Mesenchymal stem cell (in vitro differentiated cells and primary cell): ENCODE measurements at regions not wholly inside any gene's neighbourhood (a gene's known extent, or its start where the extent isn't known, plus 50 kb on each side); places are given as distances from the start of the nearest gene placed in this dataset.
A peak's percentile ranks its signal among the peaks of the same experiment; 100 is the strongest.

Source experiments
- DNase-seq: peaks from one replicate; pipeline ENCODE4 v3.0.0-alpha.2; 2013
- H2AFZ ChIP-seq: one replicate; pipeline ENCODE4 v1.6.1; 2013; ENCODE audit warnings: low read depth, mild to moderate bottlenecking, control low read depth, inconsistent platforms, low read length, moderate library complexity
- H2AK5ac ChIP-seq: 2 replicates; pipeline ENCODE4 v1.6.1; 2013; ENCODE audit warnings: low read length, moderate library complexity, mild to moderate bottlenecking, inconsistent platforms; ENCODE audit not compliant: severe bottlenecking
- H2BK120ac ChIP-seq: one replicate; pipeline ENCODE4 v1.6.1; 2013; ENCODE audit warnings: low read depth, mild to moderate bottlenecking, inconsistent platforms, low read length, moderate library complexity
- H2BK12ac ChIP-seq, 2 experiments: one replicate each; pipeline ENCODE4 v1.6.1; 2013; ENCODE audit warnings: inconsistent platforms in 2 of 2, low read length in 2 of 2, mild to moderate bottlenecking in 2 of 2, moderate library complexity in 2 of 2, control low read depth in 1 of 2
- H2BK15ac ChIP-seq: one replicate; pipeline ENCODE4 v1.6.1; 2013; ENCODE audit warnings: mild to moderate bottlenecking, low read depth, inconsistent platforms; ENCODE audit not compliant: poor library complexity, severe bottlenecking
- H2BK5ac ChIP-seq: 2 replicates; pipeline ENCODE4 v1.6.1; 2013; ENCODE audit warnings: low read depth, mild to moderate bottlenecking, low read length, control low read depth, inconsistent platforms; ENCODE audit not compliant: poor library complexity, severe bottlenecking
- H3K14ac ChIP-seq, 2 experiments: one replicate each; pipeline ENCODE4 v1.6.1; 2013; ENCODE audit warnings: inconsistent platforms in 2 of 2, low read length in 2 of 2, control low read depth in 1 of 2, mild to moderate bottlenecking in 1 of 2, moderate library complexity in 1 of 2
- H3K18ac ChIP-seq, 2 experiments: one replicate each; pipeline ENCODE4 v1.6.1; 2013; ENCODE audit warnings: inconsistent platforms in 2 of 2, low read length in 2 of 2, control low read depth in 1 of 2, low read depth in 1 of 2, mild to moderate bottlenecking in 1 of 2
- H3K23ac ChIP-seq, 2 experiments: one replicate each; pipeline ENCODE4 v1.6.1; 2013; ENCODE audit warnings: inconsistent platforms in 2 of 2, low read length in 2 of 2, mild to moderate bottlenecking in 2 of 2, moderate library complexity in 2 of 2, control low read depth in 1 of 2
- H3K27ac ChIP-seq: 2 replicates; pipeline ENCODE4 v1.5.1; 2013; ENCODE audit warnings: mild to moderate bottlenecking, moderate library complexity, low read length, control low read depth, inconsistent platforms; ENCODE audit not compliant: poor library complexity, severe bottlenecking
- H3K27me3 ChIP-seq, 2 experiments: 2 replicates each; pipeline versions ENCODE4 v1.6.1 to v1.7.0; 2013; ENCODE audit warnings: low read length in 2 of 2, mild to moderate bottlenecking in 2 of 2, moderate library complexity in 2 of 2, control low read depth in 1 of 2, inconsistent platforms in 1 of 2; ENCODE audit not compliant: control insufficient read depth in 1 of 2, insufficient read depth in 1 of 2
- H3K36me3 ChIP-seq, 2 experiments: 2 replicates each; pipeline versions ENCODE4 v1.6.1 to v1.7.0; 2013; ENCODE audit warnings: low read length in 2 of 2, control low read depth in 1 of 2, inconsistent platforms in 1 of 2, low read depth in 1 of 2, mild to moderate bottlenecking in 1 of 2; ENCODE audit not compliant: insufficient read depth in 2 of 2, control insufficient read depth in 1 of 2
- H3K4ac ChIP-seq, 2 experiments: one replicate each; pipeline ENCODE4 v1.6.1; 2013; ENCODE audit warnings: inconsistent platforms in 2 of 2, low read length in 2 of 2, mild to moderate bottlenecking in 2 of 2, moderate library complexity in 2 of 2, control low read depth in 1 of 2, low read depth in 1 of 2
- H3K4me1 ChIP-seq: 2 replicates; pipeline ENCODE4 v1.6.1; 2013; ENCODE audit warnings: low read depth, low read length, control low read depth; ENCODE audit not compliant: control insufficient read depth, insufficient read depth
- H3K4me2 ChIP-seq: 2 replicates; pipeline ENCODE4 v1.6.1; 2013; ENCODE audit warnings: low read length, mild to moderate bottlenecking, inconsistent platforms; ENCODE audit not compliant: poor library complexity, severe bottlenecking
- H3K4me3 ChIP-seq, 2 experiments: 2 replicates each; pipeline versions ENCODE4 v1.5.1 to v1.7.0; 2013; ENCODE audit warnings: low read length in 2 of 2, mild to moderate bottlenecking in 2 of 2, control low read depth in 1 of 2, low read depth in 1 of 2; ENCODE audit not compliant: insufficient read depth in 1 of 2
- H3K79me1 ChIP-seq: replicated peaks from 2 replicates; pipeline ENCODE4 v1.6.1; 2013; ENCODE audit warnings: mild to moderate bottlenecking, control low read depth, low read length, inconsistent platforms; ENCODE audit not compliant: poor library complexity, severe bottlenecking
- H3K9ac ChIP-seq: 2 replicates; pipeline ENCODE4 v1.7.0; 2013; ENCODE audit warnings: mild to moderate bottlenecking, low read length, moderate library complexity
- H3K9me3 ChIP-seq: 2 replicates; pipeline ENCODE4 v1.7.0; 2013; ENCODE audit warnings: mild to moderate bottlenecking, low read length; ENCODE audit not compliant: control insufficient read depth
- H4K8ac ChIP-seq: one replicate; pipeline ENCODE4 v1.6.1; 2013; ENCODE audit warnings: inconsistent platforms, mild to moderate bottlenecking, low read length, moderate library complexity
- H4K91ac ChIP-seq: one replicate; pipeline ENCODE4 v1.6.1; 2013; ENCODE audit warnings: mild to moderate bottlenecking, low read length, inconsistent platforms
- WGBS: methylation state at CpG from one replicate; pipeline ENCODE4 v1.1.7; 2013; ENCODE audit warnings: mixed read lengths; 5-methylcytosine and 5-hydroxymethylcytosine counted together

DNA sequence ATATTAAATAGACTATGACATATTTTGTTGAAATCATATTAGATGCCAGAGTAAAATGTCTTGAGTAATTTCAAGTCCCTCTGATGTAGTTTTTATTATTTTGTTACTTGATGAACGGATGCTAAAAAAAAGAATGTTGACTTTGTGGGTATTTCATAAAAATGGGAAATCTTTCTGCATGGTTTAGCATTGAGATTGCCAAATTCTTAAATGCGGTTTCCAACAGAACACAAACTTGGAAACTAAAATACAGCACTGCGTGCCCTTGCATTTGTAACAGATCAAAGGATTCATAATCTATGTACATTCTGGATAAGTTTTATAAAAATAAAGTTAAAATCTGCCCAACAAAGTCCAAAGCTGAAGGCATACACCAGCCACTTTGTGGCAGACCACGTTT is 425.5 kb upstream of the DAB2 start:
- 66% methylated on average over 2 of the region's 4 CpGs for WGBS
- Histone ChIP-seq H3K36me3 (no peaks in the 10 kb centered on the region), H3K9me3 (no peaks in the 10 kb centered on the region), H2AK5ac (no peak overlapping the region), H2AFZ (no peak overlapping the region), H4K8ac (no peak overlapping the region), H4K91ac (no peak overlapping the region), H3K4ac (no peak overlapping the region), H3K27me3 (no peaks in the 10 kb centered on the region), H3K4me1 (no peaks in the 10 kb centered on the region), H3K4me2 (no peak overlapping the region), H3K14ac (no peak overlapping the region), H3K9ac (no peak overlapping the region), H3K4me3 (no peak overlapping the region), H2BK120ac (no peak overlapping the region), H3K79me1 (no peaks in the 10 kb centered on the region), H3K23ac (no peak overlapping the region), H3K27ac (no peak overlapping the region), H2BK5ac (no peak overlapping the region), H2BK12ac (no peak overlapping the region), H3K18ac (no peak overlapping the region), H2BK15ac (no peak overlapping the region)
- DNase-seq = no peak

DNA sequence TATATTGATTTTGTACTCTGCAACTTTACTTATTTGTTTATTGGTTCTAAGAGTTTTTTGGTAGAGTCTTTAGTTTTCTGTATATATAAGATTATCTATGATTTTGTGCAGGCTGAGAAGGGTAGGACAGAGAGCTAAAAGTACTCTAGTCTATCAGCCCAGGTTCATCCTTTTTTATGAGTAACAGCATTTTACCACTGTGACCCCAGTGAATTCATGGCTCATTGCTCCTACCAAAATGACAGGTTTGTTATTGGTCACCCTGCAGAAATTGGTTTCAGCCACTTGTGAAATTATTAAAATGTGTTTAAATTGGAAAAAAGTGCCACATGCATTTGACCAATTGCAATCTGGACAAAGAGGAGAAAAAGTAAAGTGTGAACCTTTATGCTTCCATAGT is 421.4 kb upstream of the DAB2 start:
- no peak overlapping the region for H3K27ac ChIP-seq
- H3K23ac ChIP-seq = no peak overlapping the region
- H3K4me2 ChIP-seq = no peak overlapping the region
- H4K8ac ChIP-seq = no peak overlapping the region
- no peak overlapping the region for H3K18ac ChIP-seq
- no peak overlapping the region for H2BK12ac ChIP-seq
- H3K36me3 ChIP-seq = no peaks in the 10 kb centered on the region
- no peak overlapping the region for H3K4ac ChIP-seq
- no peaks in the 10 kb centered on the region for H3K79me1 ChIP-seq
- H3K4me1 ChIP-seq = no peaks in the 10 kb centered on the region
- no peak overlapping the region for H2BK120ac ChIP-seq
- H3K9ac ChIP-seq = no peak overlapping the region
- H3K27me3 ChIP-seq = no peaks in the 10 kb centered on the region
- peaks cover under 1% of the 10 kb centered on the region for H3K9me3 ChIP-seq
- no peak overlapping the region for H2BK5ac ChIP-seq
- no peak overlapping the region for H2AK5ac ChIP-seq
- DNase-seq = no peak
- H2BK15ac ChIP-seq = no peak overlapping the region
- no peak overlapping the region for H2AFZ ChIP-seq
- H3K14ac ChIP-seq = no peak overlapping the region
- H3K4me3 ChIP-seq = no peak overlapping the region
- no peak overlapping the region for H4K91ac ChIP-seq

DNA sequence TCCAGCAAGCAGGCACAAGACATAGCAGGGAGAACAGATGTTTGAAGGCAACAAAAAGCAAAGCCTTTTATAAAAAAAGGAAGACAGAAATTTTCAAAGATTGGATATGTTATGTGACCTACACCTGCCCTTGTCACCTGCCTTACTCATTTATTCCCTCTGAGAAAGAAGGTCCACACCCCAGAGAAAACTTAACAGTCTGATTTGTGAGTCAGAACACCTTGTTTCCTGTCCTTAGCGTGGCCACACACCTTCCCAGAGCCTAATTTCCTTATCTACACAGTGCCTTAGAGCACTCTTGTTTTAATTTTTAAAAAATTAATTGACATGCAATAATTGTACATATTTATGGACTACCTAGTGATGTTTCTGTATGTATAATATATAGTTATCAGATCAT is 419.0 kb upstream of the DAB2 start:
- Histone ChIP-seq H3K18ac (no peak overlapping the region), H2AFZ (no peak overlapping the region), H3K4ac (no peak overlapping the region), H4K91ac (no peak overlapping the region), H3K23ac (no peak overlapping the region), H3K9me3 (peaks cover 18% of the 10 kb centered on the region), H3K27ac (peak overlapping the region; percentile 40), H2BK5ac (no peak overlapping the region), H2BK120ac (no peak overlapping the region), H3K4me3 (no peak overlapping the region), H3K9ac (no peak overlapping the region), H3K36me3 (no peaks in the 10 kb centered on the region), H2BK12ac (no peak overlapping the region), H4K8ac (no peak overlapping the region), H3K27me3 (no peaks in the 10 kb centered on the region), H3K14ac (no peak overlapping the region), H3K79me1 (no peaks in the 10 kb centered on the region), H2AK5ac (no peak overlapping the region), H3K4me1 (no peaks in the 10 kb centered on the region), H2BK15ac (no peak overlapping the region), H3K4me2 (no peak overlapping the region)
- no peak for DNase-seq
- WGBS = 71% methylated on average over 1 of the region's 1 CpG

DNA sequence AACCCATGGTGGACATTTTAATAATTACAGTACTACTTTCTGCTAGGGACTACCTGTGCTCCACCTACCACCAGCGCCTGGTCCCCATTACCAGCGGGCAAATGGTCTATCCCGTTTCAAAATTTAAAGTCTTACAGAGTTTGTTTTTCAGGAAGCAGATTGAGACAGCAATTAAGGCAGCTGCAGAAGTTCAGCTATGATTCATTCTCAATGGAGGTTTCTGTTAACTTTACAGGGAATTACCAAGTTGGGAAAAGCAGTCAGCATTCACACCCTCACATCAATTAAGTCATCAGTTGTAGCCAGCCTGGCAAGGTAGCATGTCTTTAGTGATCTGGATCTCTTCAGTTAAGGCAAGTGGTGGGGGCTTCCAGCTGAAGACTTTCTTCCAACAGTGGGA is 410.6 kb upstream of the DAB2 start:
- H3K4me2 ChIP-seq = no peak overlapping the region
- H3K4me1 ChIP-seq = no peaks in the 10 kb centered on the region
- no peaks in the 10 kb centered on the region for H3K79me1 ChIP-seq
- H2BK5ac ChIP-seq = no peak overlapping the region
- no peak overlapping the region for H2BK12ac ChIP-seq
- no peaks in the 10 kb centered on the region for H3K27me3 ChIP-seq
- no peak overlapping the region for H3K4me3 ChIP-seq
- H3K27ac ChIP-seq = no peak overlapping the region
- no peak overlapping the region for H4K8ac ChIP-seq
- no peak overlapping the region for H3K14ac ChIP-seq
- H2BK120ac ChIP-seq = no peak overlapping the region
- H3K23ac ChIP-seq = no peak overlapping the region
- H4K91ac ChIP-seq = no peak overlapping the region
- no peak overlapping the region for H2BK15ac ChIP-seq
- no peak overlapping the region for H3K4ac ChIP-seq
- no peak overlapping the region for H3K9ac ChIP-seq
- no peak overlapping the region for H2AK5ac ChIP-seq
- H2AFZ ChIP-seq = no peak overlapping the region
- peaks cover 14% of the 10 kb centered on the region for H3K9me3 ChIP-seq
- WGBS = 73% methylated on average over 3 of the region's 3 CpGs
- no peaks in the 10 kb centered on the region for H3K36me3 ChIP-seq
- no peak for DNase-seq
- no peak overlapping the region for H3K18ac ChIP-seq
